ENCODE measurements at regions not wholly inside any gene's neighbourhood (a gene's known extent, or its start where the extent isn't known, plus 50 kb on each side); places are given as distances from the start of the nearest gene placed in this dataset.

DNA sequence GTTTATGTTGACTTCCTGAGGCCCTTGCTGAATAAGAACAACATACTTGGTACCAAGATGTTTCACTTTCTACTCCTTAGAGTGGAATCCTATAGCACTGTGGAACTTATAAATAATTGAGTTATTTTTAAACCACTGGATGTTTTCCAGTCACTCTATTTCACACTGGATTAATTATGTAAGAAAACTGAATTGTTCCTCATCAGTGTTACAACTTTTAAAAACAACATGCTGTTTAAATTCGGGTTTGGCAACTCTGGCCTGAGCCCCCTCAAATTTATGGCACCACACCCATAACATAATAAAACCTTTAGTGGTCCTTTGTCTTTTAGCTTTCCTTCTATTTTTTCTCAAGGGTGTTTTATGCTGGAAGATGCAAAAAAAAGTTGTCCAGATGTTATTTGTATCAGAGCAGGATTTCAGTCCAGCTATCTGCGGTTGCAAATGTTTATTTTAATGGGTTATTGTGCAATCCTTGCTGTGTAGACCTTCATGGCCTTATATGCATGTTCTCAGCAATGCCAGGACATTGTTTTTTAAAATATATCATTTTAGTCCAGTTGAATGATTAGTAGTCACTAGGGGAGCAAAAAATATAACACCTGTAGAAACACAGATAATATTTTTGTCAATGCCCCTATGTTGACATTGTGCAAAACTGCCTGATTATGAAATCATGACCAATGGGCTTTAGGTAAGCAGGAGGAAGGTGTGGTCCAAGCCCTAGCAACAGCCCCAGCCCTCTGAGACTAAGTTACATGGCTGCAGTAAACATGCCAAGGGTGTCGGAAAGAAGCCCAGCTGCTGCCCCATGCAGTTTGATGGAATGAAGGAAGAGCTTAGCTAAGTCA lies 638.0 kb upstream of the ZEB2 start:
- TF ChIP-seq, protein P1, sequence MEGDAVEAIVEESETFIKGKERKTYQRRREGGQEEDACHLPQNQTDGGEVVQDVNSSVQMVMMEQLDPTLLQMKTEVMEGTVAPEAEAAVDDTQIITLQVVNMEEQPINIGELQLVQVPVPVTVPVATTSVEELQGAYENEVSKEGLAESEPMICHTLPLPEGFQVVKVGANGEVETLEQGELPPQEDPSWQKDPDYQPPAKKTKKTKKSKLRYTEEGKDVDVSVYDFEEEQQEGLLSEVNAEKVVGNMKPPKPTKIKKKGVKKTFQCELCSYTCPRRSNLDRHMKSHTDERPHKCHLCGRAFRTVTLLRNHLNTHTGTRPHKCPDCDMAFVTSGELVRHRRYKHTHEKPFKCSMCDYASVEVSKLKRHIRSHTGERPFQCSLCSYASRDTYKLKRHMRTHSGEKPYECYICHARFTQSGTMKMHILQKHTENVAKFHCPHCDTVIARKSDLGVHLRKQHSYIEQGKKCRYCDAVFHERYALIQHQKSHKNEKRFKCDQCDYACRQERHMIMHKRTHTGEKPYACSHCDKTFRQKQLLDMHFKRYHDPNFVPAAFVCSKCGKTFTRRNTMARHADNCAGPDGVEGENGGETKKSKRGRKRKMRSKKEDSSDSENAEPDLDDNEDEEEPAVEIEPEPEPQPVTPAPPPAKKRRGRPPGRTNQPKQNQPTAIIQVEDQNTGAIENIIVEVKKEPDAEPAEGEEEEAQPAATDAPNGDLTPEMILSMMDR (IDR thresholded peaks at IDR 0.05): no peak
- TF ChIP-seq, protein P2, sequence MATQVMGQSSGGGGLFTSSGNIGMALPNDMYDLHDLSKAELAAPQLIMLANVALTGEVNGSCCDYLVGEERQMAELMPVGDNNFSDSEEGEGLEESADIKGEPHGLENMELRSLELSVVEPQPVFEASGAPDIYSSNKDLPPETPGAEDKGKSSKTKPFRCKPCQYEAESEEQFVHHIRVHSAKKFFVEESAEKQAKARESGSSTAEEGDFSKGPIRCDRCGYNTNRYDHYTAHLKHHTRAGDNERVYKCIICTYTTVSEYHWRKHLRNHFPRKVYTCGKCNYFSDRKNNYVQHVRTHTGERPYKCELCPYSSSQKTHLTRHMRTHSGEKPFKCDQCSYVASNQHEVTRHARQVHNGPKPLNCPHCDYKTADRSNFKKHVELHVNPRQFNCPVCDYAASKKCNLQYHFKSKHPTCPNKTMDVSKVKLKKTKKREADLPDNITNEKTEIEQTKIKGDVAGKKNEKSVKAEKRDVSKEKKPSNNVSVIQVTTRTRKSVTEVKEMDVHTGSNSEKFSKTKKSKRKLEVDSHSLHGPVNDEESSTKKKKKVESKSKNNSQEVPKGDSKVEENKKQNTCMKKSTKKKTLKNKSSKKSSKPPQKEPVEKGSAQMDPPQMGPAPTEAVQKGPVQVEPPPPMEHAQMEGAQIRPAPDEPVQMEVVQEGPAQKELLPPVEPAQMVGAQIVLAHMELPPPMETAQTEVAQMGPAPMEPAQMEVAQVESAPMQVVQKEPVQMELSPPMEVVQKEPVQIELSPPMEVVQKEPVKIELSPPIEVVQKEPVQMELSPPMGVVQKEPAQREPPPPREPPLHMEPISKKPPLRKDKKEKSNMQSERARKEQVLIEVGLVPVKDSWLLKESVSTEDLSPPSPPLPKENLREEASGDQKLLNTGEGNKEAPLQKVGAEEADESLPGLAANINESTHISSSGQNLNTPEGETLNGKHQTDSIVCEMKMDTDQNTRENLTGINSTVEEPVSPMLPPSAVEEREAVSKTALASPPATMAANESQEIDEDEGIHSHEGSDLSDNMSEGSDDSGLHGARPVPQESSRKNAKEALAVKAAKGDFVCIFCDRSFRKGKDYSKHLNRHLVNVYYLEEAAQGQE (IDR thresholded peaks at IDR 0.05; ENCODE audit: insufficient read depth in 1 of 2, low read depth in 2 of 2, low read length in 1 of 2): no peak
- no peak for TF ChIP-seq TCF7L2 (IDR thresholded peaks at IDR 0.05; ENCODE audit: low read depth, low read length)
- no peak for TF ChIP-seq POLR2AphosphoS5 (IDR thresholded peaks at IDR 0.05; ENCODE audit: low read depth, low read length)
